ENCODE measurements at regions not wholly inside any gene's neighbourhood (a gene's known extent, or its start where the extent isn't known, plus 50 kb on each side); places are given as distances from the start of the nearest gene placed in this dataset.
"Not testable (repeated sequence)": the region's sequence is repeated elsewhere in the genome, so short reads cannot be mapped to it uniquely, and the experiment has no call there.

GRCh38 chr13:78978381-78978998 lies 319.5 kb upstream of the OBI1 start:
- DNase-seq: peak; percentile 45

DNA sequence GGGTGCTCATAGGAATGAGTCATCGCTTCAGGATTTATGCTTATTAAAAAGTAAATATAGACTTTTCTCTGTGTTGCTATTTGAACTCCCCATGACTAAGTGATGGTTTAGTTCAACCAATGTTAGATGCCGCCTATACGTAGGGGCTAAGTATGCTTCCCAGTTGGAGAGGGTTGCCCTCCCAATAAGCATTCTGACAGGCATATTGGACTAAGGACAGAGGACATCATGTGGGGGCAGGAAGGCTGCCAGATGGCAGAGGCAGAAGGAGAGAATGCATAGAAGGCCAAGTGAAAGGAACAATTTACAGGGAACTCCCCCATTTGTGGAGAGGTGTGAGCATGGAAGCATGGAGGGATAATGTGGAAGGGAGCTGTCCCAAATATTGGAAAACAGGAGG lies 318.4 kb upstream of the OBI1 start:
- no peak for DNase-seq

DNA sequence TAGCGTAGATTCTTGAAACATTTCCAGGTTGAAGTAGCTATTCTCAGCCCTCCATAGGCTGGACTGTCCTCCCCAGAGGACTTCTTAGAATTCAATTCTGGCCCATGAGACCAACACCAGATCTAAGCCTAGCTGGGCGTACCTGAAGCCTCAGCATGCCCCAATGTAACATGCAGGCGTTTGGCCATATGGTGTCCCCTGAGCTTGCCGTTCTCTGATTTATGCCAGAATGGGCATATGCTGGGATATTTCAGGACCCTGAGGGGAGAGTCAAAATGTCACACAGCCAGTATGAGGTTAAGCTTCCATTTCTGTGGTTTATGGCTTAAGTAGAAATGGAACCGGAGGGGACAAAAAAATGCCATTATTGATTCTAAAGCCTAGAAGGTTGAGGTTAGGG lies 317.7 kb upstream of the OBI1 start:
- no peak for DNase-seq

GRCh38 chr13:78972561-78972960 lies 313.6 kb upstream of the OBI1 start:
- DNase-seq: no peak

- no peak for DNase-seq
Measured at GRCh38 chr13:78971355-78972025, 312.5 kb upstream of the OBI1 start.

DNA sequence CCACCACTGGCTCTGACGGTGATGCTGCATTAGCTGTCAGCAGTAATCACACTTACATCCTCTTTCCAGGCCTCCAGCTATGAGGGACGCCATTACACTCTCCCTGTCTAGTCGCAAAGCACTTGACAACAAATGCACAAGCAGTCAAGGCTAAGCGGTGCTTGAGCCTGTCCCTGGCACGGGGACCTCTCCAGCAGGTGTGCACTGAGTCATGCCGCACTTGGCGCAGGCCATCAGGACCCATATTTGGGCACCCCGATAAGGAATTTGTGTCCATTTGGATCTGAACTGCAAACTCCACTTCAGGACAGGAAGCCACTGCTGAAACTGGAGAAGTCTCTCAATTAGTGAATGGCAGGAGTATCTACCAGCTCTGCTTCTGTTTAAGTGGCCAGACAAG lies 301.9 kb upstream of the OBI1 start:
- no peak for DNase-seq

DNA sequence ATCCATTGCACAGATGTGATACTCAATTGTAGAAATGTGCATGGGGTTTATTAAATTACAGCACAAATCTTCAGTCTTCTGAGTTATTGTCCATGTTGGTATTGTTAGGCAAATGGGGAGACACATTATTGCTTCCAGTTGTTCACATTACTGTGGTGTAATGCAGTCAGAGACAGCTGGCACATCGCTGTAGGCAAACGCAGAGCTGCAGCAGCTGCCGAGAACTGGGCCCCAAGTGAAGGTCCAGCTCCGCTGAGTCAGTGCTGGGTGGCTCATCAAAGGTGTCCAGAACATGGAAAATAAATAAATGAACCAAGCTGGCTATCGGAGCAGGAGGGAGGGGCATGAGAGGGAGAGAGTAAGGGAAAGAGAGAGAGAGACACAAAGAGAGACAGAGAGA lies 299.1 kb upstream of the OBI1 start:
- DNase-seq: no peak

GRCh38 chr13:78940455-78941130 lies 281.6 kb upstream of the OBI1 start:
- no peak for DNase-seq

DNA sequence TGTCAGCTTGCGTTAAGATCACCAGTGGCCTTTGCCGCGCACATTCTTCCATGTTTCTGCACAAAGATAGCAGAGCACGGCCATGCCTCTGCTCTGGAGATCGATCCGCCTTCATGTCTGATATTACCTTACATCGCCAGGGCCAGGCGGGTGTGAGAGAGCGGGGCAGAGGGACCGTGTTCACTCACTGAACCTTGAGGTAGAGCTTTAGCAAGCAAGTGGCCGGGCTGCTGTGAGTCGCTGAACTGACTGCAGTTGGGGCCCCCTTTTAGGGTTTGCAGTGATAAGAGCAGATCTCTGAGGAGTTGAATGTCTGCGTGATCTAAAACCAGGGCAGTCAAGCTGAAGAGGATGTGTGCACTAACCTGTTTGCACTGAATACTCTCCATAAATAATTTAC lies 275.4 kb upstream of the OBI1 start:
- no peak for DNase-seq

GRCh38 chr13:78915015-78915414 lies 256.1 kb upstream of the OBI1 start:
- DNase-seq: no peak

- DNase-seq: no peak
Measured at GRCh38 chr13:78913656-78914055, 254.7 kb upstream of the OBI1 start.

DNA sequence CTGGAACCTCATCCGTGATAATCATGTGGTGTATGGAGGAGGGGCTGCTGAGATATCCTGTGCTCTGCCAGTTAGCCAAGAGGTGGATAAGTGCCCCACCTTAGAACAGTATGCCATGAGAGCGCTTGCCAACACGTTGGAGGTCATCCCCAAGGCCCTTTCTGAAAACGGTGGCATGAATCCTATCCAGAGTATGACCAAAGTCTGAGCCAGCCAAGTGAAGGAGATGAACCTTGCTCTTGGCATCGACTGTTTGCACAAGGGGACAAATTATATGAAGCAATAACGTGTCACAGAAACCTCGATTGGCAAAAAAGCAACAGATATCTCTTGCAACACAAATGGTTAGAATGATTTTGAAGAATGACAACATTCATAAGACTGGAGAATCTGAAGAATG lies 251.2 kb upstream of the OBI1 start:
- DNase-seq: no peak

DNA sequence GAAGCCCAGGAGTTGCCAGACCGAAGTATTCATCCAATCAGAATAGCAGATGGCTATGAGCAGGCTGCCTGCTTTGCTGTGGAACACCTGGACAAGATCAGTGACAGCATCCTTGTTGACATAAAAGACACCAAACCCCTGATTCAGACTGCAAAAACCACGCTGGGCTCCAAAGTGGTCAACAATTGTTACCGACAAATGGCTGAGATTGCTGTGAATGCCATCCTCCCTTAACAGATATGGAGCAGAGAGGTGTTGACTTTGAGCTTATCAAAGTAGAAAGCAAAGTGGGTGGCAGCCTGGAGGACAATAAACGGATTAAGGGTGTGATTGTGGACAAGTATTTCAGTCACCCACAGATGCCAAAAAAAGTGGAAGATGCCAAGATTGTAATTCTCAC lies 250.3 kb upstream of the OBI1 start:
- no peak for DNase-seq

- DNase-seq: no peak
Measured at GRCh38 chr13:78907006-78907405, 248.1 kb upstream of the OBI1 start.

- DNase-seq: no peak
Measured at GRCh38 chr13:78897200-78897599, 238.2 kb upstream of the OBI1 start.

DNA sequence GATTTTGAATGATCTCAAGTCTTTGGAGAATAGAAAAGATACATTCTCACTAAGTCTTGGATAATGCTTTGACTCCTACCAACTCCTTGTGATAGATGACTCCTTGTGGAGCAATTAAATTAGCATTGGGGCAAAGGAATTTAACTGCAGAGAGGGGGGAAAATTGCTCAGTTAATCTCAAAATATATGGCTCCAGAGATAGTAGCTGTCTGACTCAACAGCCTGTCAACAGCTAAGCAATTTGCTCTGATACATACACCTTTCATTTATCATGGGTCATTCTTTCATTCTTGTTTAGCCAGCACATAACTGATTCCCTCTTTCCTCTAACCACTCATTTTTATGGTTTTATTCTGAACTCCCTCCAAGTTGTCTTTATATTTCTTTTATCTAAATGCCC lies 225.6 kb upstream of the OBI1 start:
- DNase-seq: no peak

- DNase-seq: no peak
Measured at GRCh38 chr13:78881751-78882150, 222.8 kb upstream of the OBI1 start.

DNA sequence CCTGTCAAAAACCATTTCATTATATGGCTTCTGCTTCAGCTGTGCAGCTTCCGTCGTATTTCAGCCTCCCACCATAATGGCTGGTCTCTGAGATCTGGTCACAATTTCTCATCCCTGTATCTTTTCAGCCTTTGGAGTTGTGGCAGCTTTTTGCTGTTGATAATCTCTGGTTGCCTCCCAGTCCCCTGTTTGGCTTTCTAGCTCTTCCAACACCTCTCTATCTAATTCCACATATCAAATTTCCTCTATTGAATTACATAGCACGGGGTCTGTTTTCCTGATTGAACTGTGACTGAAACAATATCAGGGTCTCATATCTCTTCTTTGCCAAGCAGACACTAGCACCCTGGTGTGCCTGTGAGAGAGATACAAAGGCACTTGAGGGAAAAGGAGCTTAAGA lies 222.1 kb upstream of the OBI1 start:
- no peak for DNase-seq

- no peak for DNase-seq
Measured at GRCh38 chr13:78876915-78877549, 218.1 kb upstream of the OBI1 start.

- no peak for DNase-seq
Measured at GRCh38 chr13:78875792-78876580, 217.0 kb upstream of the OBI1 start.

- DNase-seq: no peak
Measured at GRCh38 chr13:78868991-78869390, 210.0 kb upstream of the OBI1 start.

- no peak for DNase-seq
Measured at GRCh38 chr13:78867655-78868054, 208.7 kb upstream of the OBI1 start.

- DNase-seq: not testable (repeated sequence)
Measured at GRCh38 chr13:78866076-78866475, 207.1 kb upstream of the OBI1 start.
